Bronchial epithelial cell (primary cell): ENCODE measurements at regions not wholly inside any gene's neighbourhood (a gene's known extent, or its start where the extent isn't known, plus 50 kb on each side); places are given as distances from the start of the nearest gene placed in this dataset.

ENCODE experiments used
- DNase-seq: peaks from one replicate; pipeline ENCODE4 v3.0.0-alpha.2; 2010; ENCODE audit warnings: low read depth
- FAIRE-seq: peaks from 2 replicates; lab custom pipeline; 2011; peaks lifted over from hg19 to GRCh38; lab: Jason Lieb, UNC
- H3K27me3 ChIP-seq: 2 replicates; pipeline ENCODE4 v1.5.1; 2011; ENCODE audit warnings: low read length; ENCODE audit not compliant: control insufficient read depth, insufficient read depth
- H3K36me3 ChIP-seq: 2 replicates; pipeline ENCODE4 v1.5.1; 2011; ENCODE audit warnings: low read length; ENCODE audit not compliant: control insufficient read depth, insufficient read depth
- H3K4me3 ChIP-seq: 2 replicates; pipeline ENCODE4 v1.5.1; 2011; ENCODE audit warnings: mild to moderate bottlenecking, low read depth, low read length, control low read depth
- TF ChIP-seq, protein P1 (sequence below): IDR thresholded peaks from 2 replicates; pipeline ENCODE4 v1.5.1; 2011; ENCODE audit warnings: mild to moderate bottlenecking, moderate library complexity, low read length, control low read depth, inconsistent platforms; ENCODE audit not compliant: insufficient read depth, severe bottlenecking

DNA sequence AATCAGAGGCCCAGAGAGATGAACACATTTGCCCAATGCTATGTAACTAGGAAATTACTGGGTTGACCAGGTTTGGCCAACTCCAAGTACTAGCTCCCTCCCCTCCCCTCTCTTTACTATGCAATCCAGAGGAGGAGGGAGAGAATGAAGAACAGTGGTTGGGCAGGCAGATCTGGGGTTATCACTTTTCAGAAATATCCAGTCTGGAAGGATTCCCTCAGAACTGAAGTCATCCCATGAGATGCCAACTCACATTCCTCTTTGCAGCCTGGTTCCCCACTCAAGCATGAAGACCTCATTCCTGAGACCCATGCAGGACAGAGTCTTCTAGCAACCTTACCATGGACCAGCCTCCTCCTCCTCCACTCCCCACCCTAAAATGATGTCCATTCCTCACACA is 201.1 kb downstream of the TLE3 start:
- Histone ChIP-seq H3K27me3 (no peaks in the 10 kb centered on the region), H3K4me3 (no peak overlapping the region), H3K36me3 (no peaks in the 10 kb centered on the region)
- DNase-seq (no peak), FAIRE-seq (no peak)
- TF ChIP-seq, protein P1, sequence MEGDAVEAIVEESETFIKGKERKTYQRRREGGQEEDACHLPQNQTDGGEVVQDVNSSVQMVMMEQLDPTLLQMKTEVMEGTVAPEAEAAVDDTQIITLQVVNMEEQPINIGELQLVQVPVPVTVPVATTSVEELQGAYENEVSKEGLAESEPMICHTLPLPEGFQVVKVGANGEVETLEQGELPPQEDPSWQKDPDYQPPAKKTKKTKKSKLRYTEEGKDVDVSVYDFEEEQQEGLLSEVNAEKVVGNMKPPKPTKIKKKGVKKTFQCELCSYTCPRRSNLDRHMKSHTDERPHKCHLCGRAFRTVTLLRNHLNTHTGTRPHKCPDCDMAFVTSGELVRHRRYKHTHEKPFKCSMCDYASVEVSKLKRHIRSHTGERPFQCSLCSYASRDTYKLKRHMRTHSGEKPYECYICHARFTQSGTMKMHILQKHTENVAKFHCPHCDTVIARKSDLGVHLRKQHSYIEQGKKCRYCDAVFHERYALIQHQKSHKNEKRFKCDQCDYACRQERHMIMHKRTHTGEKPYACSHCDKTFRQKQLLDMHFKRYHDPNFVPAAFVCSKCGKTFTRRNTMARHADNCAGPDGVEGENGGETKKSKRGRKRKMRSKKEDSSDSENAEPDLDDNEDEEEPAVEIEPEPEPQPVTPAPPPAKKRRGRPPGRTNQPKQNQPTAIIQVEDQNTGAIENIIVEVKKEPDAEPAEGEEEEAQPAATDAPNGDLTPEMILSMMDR, result no peak

DNA sequence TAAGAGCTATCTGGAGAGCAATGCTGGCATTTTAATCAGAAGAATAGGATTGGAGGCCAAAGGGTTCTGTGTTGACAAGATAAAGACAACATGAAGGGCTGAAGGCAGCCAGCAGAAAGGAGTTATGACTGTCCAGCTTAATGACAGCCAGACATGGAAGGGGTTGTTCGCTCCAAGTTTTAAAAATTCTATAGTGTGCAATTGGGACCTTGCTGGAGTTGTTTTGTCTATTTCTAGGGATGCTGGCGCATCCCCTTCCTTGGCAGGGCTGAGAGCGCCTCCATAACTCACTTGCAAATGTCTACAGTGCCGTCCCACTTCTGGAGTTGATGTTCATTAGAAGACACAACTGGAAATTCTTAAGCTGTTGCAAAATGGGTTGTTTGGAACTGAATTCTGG is 200.7 kb downstream of the TLE3 start:
- FAIRE-seq (peak; percentile 50), DNase-seq (no peak)
- Histone ChIP-seq H3K27me3 (no peaks in the 10 kb centered on the region), H3K36me3 (no peaks in the 10 kb centered on the region), H3K4me3 (no peak overlapping the region)
- TF ChIP-seq, protein P1, result no peak

DNA sequence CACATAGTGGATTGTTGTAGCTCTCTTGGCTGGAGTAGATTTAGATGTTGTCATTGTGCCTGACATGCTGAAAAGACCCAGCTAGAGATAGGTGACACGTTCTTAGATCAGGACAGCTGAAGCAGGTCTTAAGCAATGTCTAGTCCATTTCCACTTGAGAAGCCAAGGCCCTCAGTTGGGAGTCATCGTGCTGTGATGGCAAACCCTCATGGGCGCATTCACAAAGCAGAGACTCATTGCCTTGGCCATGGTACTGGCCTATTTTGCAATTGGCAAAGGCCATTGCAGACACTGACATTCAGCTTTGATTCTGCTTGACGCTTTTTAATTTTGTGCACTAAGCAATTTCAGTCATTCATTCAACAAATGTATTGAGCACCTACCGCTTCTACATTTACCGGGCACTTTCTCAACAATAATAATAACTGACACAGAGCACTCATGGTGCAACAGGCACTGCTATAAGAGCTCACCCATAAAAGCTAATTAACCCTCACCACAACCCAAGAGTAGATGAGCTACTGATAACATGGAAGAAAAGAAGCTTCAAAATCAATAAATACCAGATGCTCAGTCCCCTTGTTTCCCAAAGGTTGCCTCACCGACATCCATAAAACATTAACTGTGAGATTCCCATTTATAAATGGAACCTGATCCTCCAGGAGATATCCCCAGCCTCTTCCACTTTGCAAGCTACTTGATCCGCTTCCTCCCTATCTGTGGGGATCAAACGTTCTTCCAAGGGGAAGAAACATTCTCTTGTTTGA is 200.1 kb downstream of the TLE3 start:
- no peaks in the 10 kb centered on the region for H3K27me3 ChIP-seq
- no peak overlapping the region for H3K4me3 ChIP-seq
- FAIRE-seq (no peak), DNase-seq (no peak)
- TF ChIP-seq, protein P1, result no peak
- H3K36me3 ChIP-seq, result no peaks in the 10 kb centered on the region

DNA sequence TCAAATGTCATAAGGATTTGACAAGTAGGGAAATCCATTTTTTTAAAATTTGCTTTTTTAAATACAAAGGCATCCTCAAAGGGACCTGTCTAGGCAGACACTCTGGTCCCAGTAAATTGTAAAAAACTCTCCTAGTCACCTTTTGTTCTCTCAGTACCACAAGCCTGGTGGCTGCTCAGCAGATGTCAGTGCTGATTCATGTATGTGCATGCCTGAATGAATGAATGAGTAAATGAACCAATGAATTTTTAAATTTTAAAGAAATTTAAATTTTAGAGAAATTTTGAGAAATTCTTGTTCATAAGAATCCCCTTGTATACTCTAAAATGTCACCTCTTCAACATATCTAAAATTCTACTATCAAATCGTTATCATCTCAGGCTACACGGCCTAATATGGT is 199.5 kb downstream of the TLE3 start:
- FAIRE-seq, result no peak
- H3K27me3 ChIP-seq, result no peaks in the 10 kb centered on the region

DNA sequence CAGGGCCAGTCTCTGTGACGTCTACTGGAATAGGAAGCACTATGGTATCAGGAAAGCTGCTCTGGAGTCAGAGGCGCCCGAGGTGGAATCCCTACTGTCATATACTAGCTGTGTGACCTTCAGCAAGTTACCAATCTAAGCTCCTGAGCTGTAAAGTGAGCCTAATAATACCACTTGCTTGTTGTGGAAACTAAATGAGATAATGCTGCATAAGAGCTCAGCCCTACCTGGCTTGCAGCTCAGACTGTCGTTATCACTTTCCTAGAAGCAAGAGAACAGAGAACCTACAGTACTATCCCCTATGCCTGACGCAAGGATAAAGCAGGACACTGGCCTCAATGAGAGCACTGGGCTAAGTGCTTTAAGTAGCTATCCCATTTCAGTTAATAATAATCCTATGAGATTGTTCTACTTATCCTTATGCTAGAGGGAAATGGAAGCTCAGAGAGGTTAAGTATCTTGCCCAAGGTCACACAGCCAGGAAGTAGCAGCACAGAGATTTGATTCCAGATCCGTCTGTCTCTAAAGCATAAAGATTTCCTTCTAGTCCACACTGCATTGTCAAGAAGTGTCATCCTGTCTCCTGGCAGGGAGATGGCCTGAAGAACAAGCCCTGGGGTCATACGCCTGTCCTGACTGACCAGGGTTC is 195.2 kb downstream of the TLE3 start:
- no peak overlapping the region for H3K4me3 ChIP-seq
- H3K36me3 ChIP-seq, result no peaks in the 10 kb centered on the region
- FAIRE-seq (no peak), DNase-seq (no peak)
- TF ChIP-seq, protein P1, result no peak
- no peaks in the 10 kb centered on the region for H3K27me3 ChIP-seq

More for the DNA sequence above, 199.5 kb downstream of the TLE3 start:
- H3K4me3 ChIP-seq, result no peak overlapping the region
- DNase-seq, result no peak
- TF ChIP-seq, protein P1, result no peak
- no peaks in the 10 kb centered on the region for H3K36me3 ChIP-seq
